Fibroblast of lung (primary cell): ENCODE measurements at regions not wholly inside any gene's neighbourhood (a gene's known extent, or its start where the extent isn't known, plus 50 kb on each side); places are given as distances from the start of the nearest gene placed in this dataset.

Experiments
- DNase-seq, 2 donors: peaks; one replicate each; pipeline versions ENCODE4 v3.0.0 to v3.0.0-alpha.2; 2010; ENCODE audit warnings: low read depth in 2 of 2
- H2AFZ ChIP-seq: 2 replicates; pipeline ENCODE4 v1.5.1; 2012; ENCODE audit warnings: low read length, control low read depth, inconsistent platforms
- H3K27ac ChIP-seq: 2 replicates; pipeline ENCODE4 v1.5.1; 2011; ENCODE audit warnings: low read length, control low read depth; ENCODE audit not compliant: insufficient read depth
- H3K27me3 ChIP-seq: 2 replicates; pipeline ENCODE4 v1.5.1; 2011; ENCODE audit warnings: mild to moderate bottlenecking, low read length; ENCODE audit not compliant: control insufficient read depth, insufficient read depth
- H3K36me3 ChIP-seq: 2 replicates; pipeline ENCODE4 v1.5.1; 2011; ENCODE audit warnings: low read length; ENCODE audit not compliant: control insufficient read depth, insufficient read depth
- H3K4me1 ChIP-seq: 2 replicates; pipeline ENCODE4 v1.5.1; 2011; ENCODE audit warnings: low read length; ENCODE audit not compliant: control insufficient read depth, insufficient read depth; ENCODE audit errors: extremely low read depth
- H3K4me2 ChIP-seq: 2 replicates; pipeline ENCODE4 v1.5.1; 2011; ENCODE audit warnings: low read length, control low read depth; ENCODE audit not compliant: insufficient read depth; ENCODE audit errors: extremely low read depth
- H3K4me3 ChIP-seq, 4 experiments: fragments of 200-600 bp in 1 of 4; sonication (generic) in 1 of 4; replicated peaks in 1 of 4; 2 replicates each; pipeline ENCODE4 v1.5.1; 2011 to 2016; ENCODE audit warnings: low read length in 4 of 4, low read depth in 3 of 4, mild to moderate bottlenecking in 3 of 4, control low read depth in 2 of 4, inconsistent platforms in 1 of 4, mixed read lengths in 1 of 4; ENCODE audit not compliant: insufficient read depth in 1 of 4; ENCODE audit errors: control extremely low read depth in 1 of 4
- H3K79me2 ChIP-seq: 2 replicates; pipeline ENCODE4 v1.5.1; 2012; ENCODE audit warnings: mild to moderate bottlenecking, low read length, inconsistent platforms; ENCODE audit not compliant: control insufficient read depth, insufficient read depth
- H3K9ac ChIP-seq: 2 replicates; pipeline ENCODE4 v1.5.1; 2011; ENCODE audit warnings: mild to moderate bottlenecking, low read length, control low read depth; ENCODE audit not compliant: insufficient read depth
- H3K9me3 ChIP-seq: 2 replicates; pipeline ENCODE4 v1.5.1; 2012; ENCODE audit warnings: low read depth, low read length; ENCODE audit not compliant: control insufficient read depth, insufficient read depth
- H4K20me1 ChIP-seq: 2 replicates; pipeline ENCODE4 v1.5.1; 2011; ENCODE audit warnings: low read length; ENCODE audit not compliant: control insufficient read depth, insufficient read depth; ENCODE audit errors: extremely low read depth
- CTCF ChIP-seq, 2 donors: IDR thresholded peaks in 1 of 2; conservative IDR thresholded peaks in 1 of 2; 1 replicate in 1 of 2; 2 replicates in 1 of 2; pipeline ENCODE4 v1.5.1; 2011 to 2012; ENCODE audit warnings: low read length in 2 of 2, control low read depth in 1 of 2, inconsistent platforms in 1 of 2, low read depth in 1 of 2, mild to moderate bottlenecking in 1 of 2
- EZH2 ChIP-seq: IDR thresholded peaks from 2 replicates; pipeline ENCODE4 v1.5.1; 2012; ENCODE audit warnings: low read length, control low read depth, mild to moderate bottlenecking; ENCODE audit errors: missing control alignments

- TF ChIP-seq EZH2 (no peak), CTCF (conservative IDR thresholded peaks at IDR 0.05 in 1 of 2, IDR thresholded peaks at IDR 0.05 in 1 of 2; ENCODE audit: low read depth in 1 of 2, low read length in 2 of 2) (no peak)
- H3K4me3 ChIP-seq = no peak overlapping the region
- no peaks in the 10 kb centered on the region for H3K27me3 ChIP-seq
- H4K20me1 ChIP-seq = no peaks in the 10 kb centered on the region
- H3K4me2 ChIP-seq = no peak overlapping the region
- H3K4me1 ChIP-seq = peaks cover 2% of the 10 kb centered on the region
- H3K79me2 ChIP-seq = no peaks in the 10 kb centered on the region
- peak overlapping the region; percentile 21 for H2AFZ ChIP-seq
- H3K27ac ChIP-seq = no peak overlapping the region
- H3K36me3 ChIP-seq = no peaks in the 10 kb centered on the region
- no peaks in the 10 kb centered on the region for H3K9me3 ChIP-seq
- no peak for DNase-seq
- no peak overlapping the region for H3K9ac ChIP-seq
Observed at GRCh38 chr3:168807448-168807847, 711.7 kb upstream of the GOLIM4 start.

GRCh38 chr3:168806871-168807270, 711.1 kb upstream of the GOLIM4 start:
- Histone ChIP-seq H3K27ac (no peak overlapping the region), H4K20me1 (no peaks in the 10 kb centered on the region), H3K27me3 (no peaks in the 10 kb centered on the region), H3K79me2 (no peaks in the 10 kb centered on the region), H2AFZ (no peak overlapping the region), H3K4me2 (peak overlapping the region; percentile 52), H3K36me3 (no peaks in the 10 kb centered on the region), H3K4me1 (peaks cover 2% of the 10 kb centered on the region), H3K9me3 (no peaks in the 10 kb centered on the region), H3K9ac (no peak overlapping the region), H3K4me3 (no peak overlapping the region)
- peak in 1 of 2 donors; percentile 3 for DNase-seq
- TF ChIP-seq CTCF (conservative IDR thresholded peaks at IDR 0.05 in 1 of 2, IDR thresholded peaks at IDR 0.05 in 1 of 2; ENCODE audit: low read depth in 1 of 2, low read length in 2 of 2) (no peak), EZH2 (no peak)

DNA sequence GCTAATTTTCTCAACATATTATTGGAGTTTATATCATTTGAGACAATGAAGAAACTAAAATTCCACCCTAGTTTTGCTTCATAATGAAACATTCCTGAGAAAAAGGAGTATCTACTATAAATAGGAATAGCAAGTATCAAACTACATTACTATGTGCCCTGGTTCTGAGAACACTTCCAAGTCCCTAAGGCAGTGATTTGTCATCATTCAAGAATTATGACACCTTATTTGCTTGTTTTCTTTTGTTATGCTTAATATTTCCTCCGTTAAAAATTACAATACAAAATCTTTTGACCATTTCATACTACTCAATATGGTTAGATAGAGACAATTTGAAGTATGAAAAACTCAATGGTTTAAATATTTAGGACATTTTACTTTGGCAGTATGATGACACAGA, 707.8 kb upstream of the GOLIM4 start:
- H3K9ac ChIP-seq = no peak overlapping the region
- peak; percentile 19 to 28 for DNase-seq

More for the DNA sequence above, 707.8 kb upstream of the GOLIM4 start:
- TF ChIP-seq EZH2 (no peak), CTCF (conservative IDR thresholded peaks at IDR 0.05 in 1 of 2, IDR thresholded peaks at IDR 0.05 in 1 of 2; ENCODE audit: low read depth in 1 of 2, low read length in 2 of 2) (no peak)
- Histone ChIP-seq H4K20me1 (no peaks in the 10 kb centered on the region), H3K4me2 (no peak overlapping the region), H3K4me1 (peaks cover 6% of the 10 kb centered on the region), H3K27ac (no peak overlapping the region), H3K79me2 (no peaks in the 10 kb centered on the region), H3K27me3 (no peaks in the 10 kb centered on the region), H3K36me3 (no peaks in the 10 kb centered on the region), H2AFZ (no peak overlapping the region), H3K9me3 (no peaks in the 10 kb centered on the region), H3K4me3 (no peak overlapping the region)
